NB4 (cell line): ENCODE measurements at regions not wholly inside any gene's neighbourhood (a gene's known extent, or its start where the extent isn't known, plus 50 kb on each side); places are given as distances from the start of the nearest gene placed in this dataset.

Experiments
- DNase-seq: peaks from one replicate; pipeline ENCODE4 v3.0.0; 2010; ENCODE audit warnings: low read depth
- H3K4me3 ChIP-seq: one replicate; pipeline ENCODE4 v1.5.1; 2011; ENCODE audit warnings: mild to moderate bottlenecking, low read depth, low read length, moderate library complexity
- MYC ChIP-seq: IDR thresholded peaks from 2 replicates; pipeline ENCODE4 v1.6.1; 2011; ENCODE audit warnings: low read depth, low read length
- POLR2A ChIP-seq: IDR thresholded peaks from 2 replicates; pipeline ENCODE4 v1.6.1; 2011; ENCODE audit warnings: mild to moderate bottlenecking; ENCODE audit not compliant: insufficient read length; ENCODE audit errors: extremely low read depth
- TF ChIP-seq, protein P1 (sequence below): IDR thresholded peaks from one replicate; pipeline ENCODE4 v1.5.1; 2012; ENCODE audit warnings: low read depth, low read length
- TF ChIP-seq, protein P2 (sequence below): IDR thresholded peaks from 2 replicates; pipeline ENCODE4 v1.6.1; 2011; ENCODE audit warnings: low read depth, low read length

DNA sequence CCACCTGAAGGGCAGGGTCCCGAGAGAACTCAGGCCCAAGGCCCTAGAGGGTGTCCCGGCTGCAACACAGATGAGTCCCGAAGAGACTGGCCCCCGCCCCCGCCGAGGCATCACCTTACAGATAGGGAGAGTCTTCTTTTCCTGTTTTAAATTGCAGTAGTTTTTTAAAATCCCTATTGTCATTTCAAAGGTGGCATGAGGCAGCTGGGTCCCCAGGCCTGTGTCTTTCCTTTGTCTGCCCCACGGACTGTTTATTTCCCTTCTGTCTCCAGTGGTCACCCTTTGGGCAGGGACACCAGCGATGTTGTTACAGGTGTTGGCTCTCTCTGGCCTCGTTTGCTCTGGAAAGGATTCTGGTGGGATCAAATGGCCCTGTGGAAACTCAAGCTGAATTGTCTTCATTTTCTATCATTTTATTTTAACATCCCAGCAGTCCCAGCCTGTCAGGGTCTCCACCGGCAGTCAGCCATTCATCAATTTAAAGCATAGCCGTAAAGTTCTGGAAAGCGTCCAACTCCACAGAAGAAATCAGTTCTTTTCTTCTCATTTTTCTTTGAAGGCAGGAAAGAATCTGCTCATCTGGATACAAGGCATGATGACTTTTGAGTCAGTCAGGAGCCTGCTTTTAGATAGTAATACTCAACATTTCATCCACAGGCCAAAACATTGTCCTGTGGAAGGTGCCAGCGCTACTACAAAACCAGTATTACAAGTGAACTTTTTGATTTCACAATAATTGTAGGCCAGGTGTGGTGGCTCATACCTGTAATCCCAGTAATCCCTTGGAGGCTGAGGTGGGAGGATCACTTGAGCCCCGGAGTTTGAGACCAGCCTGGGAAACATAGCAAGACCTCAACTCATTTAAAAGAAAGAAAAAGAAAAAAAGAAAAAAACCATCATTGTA lies 96.2 kb downstream of the HES1 start:
- DNase-seq: no peak
- no peak overlapping the region for H3K4me3 ChIP-seq
- TF ChIP-seq MYC (no peak), POLR2A (no peak)
- TF ChIP-seq, protein P1, sequence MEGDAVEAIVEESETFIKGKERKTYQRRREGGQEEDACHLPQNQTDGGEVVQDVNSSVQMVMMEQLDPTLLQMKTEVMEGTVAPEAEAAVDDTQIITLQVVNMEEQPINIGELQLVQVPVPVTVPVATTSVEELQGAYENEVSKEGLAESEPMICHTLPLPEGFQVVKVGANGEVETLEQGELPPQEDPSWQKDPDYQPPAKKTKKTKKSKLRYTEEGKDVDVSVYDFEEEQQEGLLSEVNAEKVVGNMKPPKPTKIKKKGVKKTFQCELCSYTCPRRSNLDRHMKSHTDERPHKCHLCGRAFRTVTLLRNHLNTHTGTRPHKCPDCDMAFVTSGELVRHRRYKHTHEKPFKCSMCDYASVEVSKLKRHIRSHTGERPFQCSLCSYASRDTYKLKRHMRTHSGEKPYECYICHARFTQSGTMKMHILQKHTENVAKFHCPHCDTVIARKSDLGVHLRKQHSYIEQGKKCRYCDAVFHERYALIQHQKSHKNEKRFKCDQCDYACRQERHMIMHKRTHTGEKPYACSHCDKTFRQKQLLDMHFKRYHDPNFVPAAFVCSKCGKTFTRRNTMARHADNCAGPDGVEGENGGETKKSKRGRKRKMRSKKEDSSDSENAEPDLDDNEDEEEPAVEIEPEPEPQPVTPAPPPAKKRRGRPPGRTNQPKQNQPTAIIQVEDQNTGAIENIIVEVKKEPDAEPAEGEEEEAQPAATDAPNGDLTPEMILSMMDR: no peak
- TF ChIP-seq, protein P2, sequence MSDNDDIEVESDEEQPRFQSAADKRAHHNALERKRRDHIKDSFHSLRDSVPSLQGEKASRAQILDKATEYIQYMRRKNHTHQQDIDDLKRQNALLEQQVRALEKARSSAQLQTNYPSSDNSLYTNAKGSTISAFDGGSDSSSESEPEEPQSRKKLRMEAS: no peak

DNA sequence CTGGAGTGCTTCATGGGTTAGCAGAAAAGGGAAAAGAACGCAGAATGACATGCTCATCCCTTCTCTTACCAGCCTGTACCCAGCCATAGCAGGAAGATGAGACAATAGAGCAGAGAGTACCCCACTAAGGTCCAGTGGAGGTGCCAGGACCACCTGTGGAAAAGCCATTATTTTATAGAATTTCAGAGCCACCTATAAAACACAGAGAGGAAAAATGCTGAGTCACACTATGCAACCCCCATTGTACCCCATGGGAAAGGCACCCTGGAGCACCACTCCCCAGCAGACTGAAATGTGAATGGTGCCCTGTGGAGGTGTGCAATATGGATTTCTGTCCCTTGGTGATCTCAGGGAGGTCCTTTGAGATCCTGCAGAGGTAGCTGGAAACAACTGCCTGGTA lies 97.2 kb downstream of the HES1 start:
- no peak for TF ChIP-seq POLR2A
- TF ChIP-seq, protein P2: no peak
- TF ChIP-seq, protein P1: no peak
- no peak for TF ChIP-seq MYC
- H3K4me3 ChIP-seq: no peak overlapping the region
- DNase-seq: no peak

DNA sequence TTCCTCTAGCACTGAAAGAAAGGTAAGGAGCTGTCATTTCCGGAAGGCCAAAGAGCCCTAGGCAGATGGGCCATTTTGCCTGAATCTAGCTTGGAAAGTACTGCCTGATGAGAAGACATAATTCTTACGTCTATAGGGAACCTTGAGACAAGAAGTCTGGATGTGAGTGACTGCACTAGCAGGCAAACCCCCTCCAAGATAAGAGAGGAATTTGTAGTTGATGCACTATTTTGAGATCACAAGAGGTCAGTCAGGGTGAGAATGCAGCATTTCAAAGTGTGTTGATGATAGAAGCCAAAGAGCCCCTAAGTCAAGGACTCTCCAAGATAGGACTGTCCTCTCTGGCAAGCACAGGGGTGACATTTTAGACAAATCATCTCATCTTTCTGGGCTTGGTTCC lies 99.2 kb downstream of the HES1 start:
- H3K4me3 ChIP-seq: no peak overlapping the region
- TF ChIP-seq, protein P1: no peak
- TF ChIP-seq, protein P2: no peak
- TF ChIP-seq MYC: no peak
- no peak for TF ChIP-seq POLR2A
- DNase-seq: no peak

DNA sequence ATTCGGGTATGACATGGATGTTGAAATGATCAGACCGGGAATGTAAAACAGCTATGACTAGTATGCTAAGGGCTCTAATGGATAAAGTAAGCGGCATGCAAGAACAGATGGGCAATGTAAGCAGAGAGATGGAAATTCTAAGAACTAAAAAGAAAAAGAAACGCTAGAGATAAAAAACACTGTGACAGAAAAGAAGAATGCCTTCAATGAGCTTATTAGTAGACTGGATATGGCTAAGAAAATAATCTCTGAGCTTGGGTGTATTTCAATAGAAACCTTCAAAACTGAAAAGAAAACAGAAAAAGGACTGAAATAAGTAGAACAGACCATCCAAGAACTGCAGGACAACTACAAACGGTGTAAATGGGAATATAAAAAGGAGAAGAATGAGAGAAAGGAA lies 101.2 kb downstream of the HES1 start:
- H3K4me3 ChIP-seq: no peak overlapping the region

DNA sequence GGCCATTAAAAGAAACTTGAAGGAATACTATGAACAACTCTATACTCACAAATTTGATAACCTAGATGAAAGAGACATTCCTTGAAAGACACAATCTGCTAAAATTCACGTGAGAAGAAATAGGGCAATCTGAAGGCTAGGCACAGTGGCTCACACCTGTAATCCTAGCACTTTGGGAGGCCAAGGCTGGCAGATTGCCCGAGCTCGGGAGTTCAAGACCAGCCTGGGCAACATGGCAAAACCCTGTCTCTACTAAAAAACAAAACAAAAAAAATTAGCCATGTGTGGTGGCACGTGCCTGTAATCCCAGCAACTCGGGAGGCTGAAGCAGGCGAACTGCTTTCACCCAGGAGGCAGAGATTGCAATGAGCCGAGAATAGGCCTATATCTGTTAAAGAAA lies 104.8 kb downstream of the HES1 start:
- no peak overlapping the region for H3K4me3 ChIP-seq
- TF ChIP-seq, protein P1: no peak
- TF ChIP-seq, protein P2: no peak
- no peak for TF ChIP-seq POLR2A
- no peak for TF ChIP-seq MYC

More for the DNA sequence above, 101.2 kb downstream of the HES1 start:
- TF ChIP-seq MYC (no peak), POLR2A (no peak)
- TF ChIP-seq, protein P2: no peak
- TF ChIP-seq, protein P1: no peak
- no peak for DNase-seq

More for the DNA sequence above, 104.8 kb downstream of the HES1 start:
- no peak for DNase-seq
